ENCODE measurements at regions not wholly inside any gene's neighbourhood (a gene's known extent, or its start where the extent isn't known, plus 50 kb on each side); places are given as distances from the start of the nearest gene placed in this dataset.
"Not testable (repeated sequence)": the region's sequence is repeated elsewhere in the genome, so short reads cannot be mapped to it uniquely, and the experiment has no call there.

GRCh38 chr3:87495938-87496337 is 219.6 kb upstream of the POU1F1 start:
- TF ChIP-seq, protein P1, sequence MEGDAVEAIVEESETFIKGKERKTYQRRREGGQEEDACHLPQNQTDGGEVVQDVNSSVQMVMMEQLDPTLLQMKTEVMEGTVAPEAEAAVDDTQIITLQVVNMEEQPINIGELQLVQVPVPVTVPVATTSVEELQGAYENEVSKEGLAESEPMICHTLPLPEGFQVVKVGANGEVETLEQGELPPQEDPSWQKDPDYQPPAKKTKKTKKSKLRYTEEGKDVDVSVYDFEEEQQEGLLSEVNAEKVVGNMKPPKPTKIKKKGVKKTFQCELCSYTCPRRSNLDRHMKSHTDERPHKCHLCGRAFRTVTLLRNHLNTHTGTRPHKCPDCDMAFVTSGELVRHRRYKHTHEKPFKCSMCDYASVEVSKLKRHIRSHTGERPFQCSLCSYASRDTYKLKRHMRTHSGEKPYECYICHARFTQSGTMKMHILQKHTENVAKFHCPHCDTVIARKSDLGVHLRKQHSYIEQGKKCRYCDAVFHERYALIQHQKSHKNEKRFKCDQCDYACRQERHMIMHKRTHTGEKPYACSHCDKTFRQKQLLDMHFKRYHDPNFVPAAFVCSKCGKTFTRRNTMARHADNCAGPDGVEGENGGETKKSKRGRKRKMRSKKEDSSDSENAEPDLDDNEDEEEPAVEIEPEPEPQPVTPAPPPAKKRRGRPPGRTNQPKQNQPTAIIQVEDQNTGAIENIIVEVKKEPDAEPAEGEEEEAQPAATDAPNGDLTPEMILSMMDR (IDR thresholded peaks at IDR 0.05), result no peak
- DNase-seq (no peak), ATAC-seq (no peak)
- Histone ChIP-seq H3K9me3 (no peaks in the 10 kb centered on the region), H3K36me3 (no peaks in the 10 kb centered on the region), H3K4me3 (no peak overlapping the region), H3K27me3 (no peaks in the 10 kb centered on the region), H3K4me1 (no peaks in the 10 kb centered on the region), H3K27ac (no peak overlapping the region)
- intact Hi-C loops (cut with DNase I), result no loop called here

- ATAC-seq (no peak), DNase-seq (no peak)
- no peaks in the 10 kb centered on the region for H3K9me3 ChIP-seq
- intact Hi-C loops (cut with DNase I), result no loop called here
- no peak overlapping the region for H3K4me3 ChIP-seq
- H3K36me3 ChIP-seq, result no peaks in the 10 kb centered on the region
- TF ChIP-seq, protein P1 (IDR thresholded peaks at IDR 0.05), result no peak
- no peak overlapping the region for H3K27ac ChIP-seq
- no peaks in the 10 kb centered on the region for H3K27me3 ChIP-seq
- no peaks in the 10 kb centered on the region for H3K4me1 ChIP-seq
These were observed 217.9 kb upstream of the POU1F1 start for GRCh38 chr3:87494264-87494663.

DNA sequence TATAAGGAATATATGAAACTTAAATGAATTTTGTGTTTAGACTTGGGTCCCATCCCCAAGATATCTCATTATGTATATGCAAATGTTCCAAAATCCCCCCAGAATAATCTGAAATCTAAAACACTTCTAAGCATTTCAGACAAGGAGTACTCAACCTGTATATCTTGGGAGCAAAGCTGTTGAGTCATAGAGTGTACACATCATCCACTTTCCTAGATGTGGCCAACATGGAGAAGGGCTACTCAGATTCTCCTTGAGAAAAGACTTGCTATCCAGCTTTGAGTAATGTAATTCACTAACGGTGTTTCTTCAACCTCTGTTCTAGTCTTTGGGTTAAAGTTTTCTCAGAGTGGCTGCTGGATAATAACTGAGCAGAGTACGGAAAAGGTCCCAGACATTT is 215.5 kb upstream of the POU1F1 start:
- ATAC-seq, result no peak
- intact Hi-C loops (cut with DNase I), result no loop called here

GRCh38 chr3:87489892-87490291 is 213.5 kb upstream of the POU1F1 start:
- Histone ChIP-seq H3K27ac (no peak overlapping the region), H3K9me3 (no peaks in the 10 kb centered on the region), H3K4me3 (no peak overlapping the region), H3K36me3 (no peaks in the 10 kb centered on the region), H3K4me1 (no peaks in the 10 kb centered on the region), H3K27me3 (no peaks in the 10 kb centered on the region)
- no peak for DNase-seq
- TF ChIP-seq, protein P1 (IDR thresholded peaks at IDR 0.05), result no peak
- no peak for ATAC-seq
- intact Hi-C loops (cut with DNase I), result no loop called here

More for the DNA sequence above, 215.5 kb upstream of the POU1F1 start:
- DNase-seq, result no peak
- H3K27me3 ChIP-seq, result no peaks in the 10 kb centered on the region
- TF ChIP-seq, protein P1 (IDR thresholded peaks at IDR 0.05), result no peak
- no peaks in the 10 kb centered on the region for H3K36me3 ChIP-seq
- no peaks in the 10 kb centered on the region for H3K4me1 ChIP-seq
- H3K27ac ChIP-seq, result no peak overlapping the region
- H3K9me3 ChIP-seq, result no peaks in the 10 kb centered on the region
- no peak overlapping the region for H3K4me3 ChIP-seq

- H3K36me3 ChIP-seq, result no peaks in the 10 kb centered on the region
- TF ChIP-seq, protein P1 (IDR thresholded peaks at IDR 0.05), result no peak
- H3K9me3 ChIP-seq, result no peaks in the 10 kb centered on the region
- no peak overlapping the region for H3K4me3 ChIP-seq
- ATAC-seq (no peak), DNase-seq (no peak)
- H3K27me3 ChIP-seq, result no peaks in the 10 kb centered on the region
- H3K4me1 ChIP-seq, result no peaks in the 10 kb centered on the region
- H3K27ac ChIP-seq, result no peak overlapping the region
- intact Hi-C loops (cut with DNase I), result no loop called here
These were observed 212.4 kb upstream of the POU1F1 start for GRCh38 chr3:87488765-87489164.

GRCh38 chr3:87486635-87487034 is 210.3 kb upstream of the POU1F1 start:
- ATAC-seq; intact Hi-C loops (cut with DNase I): not testable (repeated sequence)

More at GRCh38 chr3:87486635-87487034, 210.3 kb upstream of the POU1F1 start:
- H3K36me3 ChIP-seq, DNase-seq, H3K27ac ChIP-seq, H3K27me3 ChIP-seq, H3K9me3 ChIP-seq, H3K4me3 ChIP-seq, H3K4me1 ChIP-seq: not testable (repeated sequence)

Data from upper lobe of right lung (tissue), 1 donor.